ENCODE measurements at regions not wholly inside any gene's neighbourhood (a gene's known extent, or its start where the extent isn't known, plus 50 kb on each side); places are given as distances from the start of the nearest gene placed in this dataset.

- H3K4me3 ChIP-seq: no peak overlapping the region
- H3K9me2 ChIP-seq (replicated peaks; ENCODE audit: insufficient read depth): no peaks in the 10 kb centered on the region
- H3K9me3 ChIP-seq (ENCODE audit: low read depth): no peaks in the 10 kb centered on the region
- H3K27ac ChIP-seq: no peak overlapping the region
- H3K4me1 ChIP-seq (ENCODE audit: insufficient read depth): no peaks in the 10 kb centered on the region
- TF ChIP-seq EZH2phosphoT487 (IDR thresholded peaks at IDR 0.05; ENCODE audit: low read depth, severe bottlenecking, unreplicated experiment): no peak
- TF ChIP-seq CTCF (IDR thresholded peaks at IDR 0.05; ENCODE audit: poor library complexity): no peak
- TF ChIP-seq EZH2 (IDR thresholded peaks at IDR 0.05; ENCODE audit: borderline replicate concordance): no peak
- no peaks in the 10 kb centered on the region for H3K27me3 ChIP-seq
- no peak overlapping the region for H3K4me2 ChIP-seq
- no peaks in the 10 kb centered on the region for H3K36me3 ChIP-seq (replicated peaks; ENCODE audit: insufficient read depth, low read depth)
- no peak overlapping the region for H2AFZ ChIP-seq
- H3K79me2 ChIP-seq: no peaks in the 10 kb centered on the region
- no peaks in the 10 kb centered on the region for H4K20me1 ChIP-seq (ENCODE audit: insufficient read depth, poor library complexity, severe bottlenecking)
- DNase-seq (ENCODE audit: low spot score): no peak
Observed at GRCh38 chr4:116959045-116959444, 126.3 kb downstream of the TRAM1L1 start.

GRCh38 chr4:116953947-116954346 lies 131.4 kb downstream of the TRAM1L1 start:
- no peak for TF ChIP-seq EZH2phosphoT487 (IDR thresholded peaks at IDR 0.05; ENCODE audit: low read depth, severe bottlenecking, unreplicated experiment)
- TF ChIP-seq CTCF (IDR thresholded peaks at IDR 0.05; ENCODE audit: poor library complexity): no peak
- Histone ChIP-seq H3K36me3 (replicated peaks; ENCODE audit: insufficient read depth, low read depth) (no peaks in the 10 kb centered on the region), H3K27me3 (no peaks in the 10 kb centered on the region), H3K9me3 (ENCODE audit: low read depth) (no peaks in the 10 kb centered on the region), H3K27ac (no peak overlapping the region), H3K79me2 (no peaks in the 10 kb centered on the region), H3K9me2 (replicated peaks; ENCODE audit: insufficient read depth) (no peaks in the 10 kb centered on the region), H3K4me1 (ENCODE audit: insufficient read depth) (no peaks in the 10 kb centered on the region), H4K20me1 (ENCODE audit: insufficient read depth, poor library complexity, severe bottlenecking) (no peaks in the 10 kb centered on the region), H3K4me2 (no peak overlapping the region), H3K4me3 (no peak overlapping the region), H2AFZ (no peak overlapping the region)
- no peak for DNase-seq (ENCODE audit: low spot score)
- WGBS (ENCODE audit: low lambda C conversion rate, missing lambda C conversion rate): 79% methylated on average over 3 of the region's 3 CpGs

GRCh38 chr4:116952530-116953136 lies 132.7 kb downstream of the TRAM1L1 start:
- TF ChIP-seq CTCF (IDR thresholded peaks at IDR 0.05; ENCODE audit: poor library complexity): no peak
- TF ChIP-seq EZH2 (IDR thresholded peaks at IDR 0.05; ENCODE audit: borderline replicate concordance): no peak
- TF ChIP-seq EZH2phosphoT487 (IDR thresholded peaks at IDR 0.05; ENCODE audit: low read depth, severe bottlenecking, unreplicated experiment): no peak
- no peak for DNase-seq (ENCODE audit: low spot score)
- Histone ChIP-seq H3K27me3 (no peaks in the 10 kb centered on the region), H3K27ac (no peak overlapping the region), H2AFZ (no peak overlapping the region), H3K4me1 (ENCODE audit: insufficient read depth) (no peaks in the 10 kb centered on the region), H3K36me3 (replicated peaks; ENCODE audit: insufficient read depth, low read depth) (no peaks in the 10 kb centered on the region), H4K20me1 (ENCODE audit: insufficient read depth, poor library complexity, severe bottlenecking) (no peaks in the 10 kb centered on the region), H3K79me2 (no peaks in the 10 kb centered on the region), H3K9me2 (replicated peaks; ENCODE audit: insufficient read depth) (no peaks in the 10 kb centered on the region), H3K4me3 (no peak overlapping the region), H3K9me3 (ENCODE audit: low read depth) (no peaks in the 10 kb centered on the region), H3K4me2 (no peak overlapping the region)
- WGBS (ENCODE audit: low lambda C conversion rate, missing lambda C conversion rate): 68% methylated on average over 5 of the region's 5 CpGs

- no peaks in the 10 kb centered on the region for H3K36me3 ChIP-seq (replicated peaks; ENCODE audit: insufficient read depth, low read depth)
- H4K20me1 ChIP-seq (ENCODE audit: insufficient read depth, poor library complexity, severe bottlenecking): no peaks in the 10 kb centered on the region
- H3K4me3 ChIP-seq: no peak overlapping the region
- no peaks in the 10 kb centered on the region for H3K4me1 ChIP-seq (ENCODE audit: insufficient read depth)
- no peaks in the 10 kb centered on the region for H3K79me2 ChIP-seq
- no peak overlapping the region for H3K27ac ChIP-seq
- H2AFZ ChIP-seq: no peak overlapping the region
- H3K9me2 ChIP-seq (replicated peaks; ENCODE audit: insufficient read depth): no peaks in the 10 kb centered on the region
- TF ChIP-seq EZH2phosphoT487 (IDR thresholded peaks at IDR 0.05; ENCODE audit: low read depth, severe bottlenecking, unreplicated experiment) (no peak), CTCF (IDR thresholded peaks at IDR 0.05; ENCODE audit: poor library complexity) (no peak), EZH2 (IDR thresholded peaks at IDR 0.05; ENCODE audit: borderline replicate concordance) (no peak)
- H3K4me2 ChIP-seq: no peak overlapping the region
- H3K9me3 ChIP-seq (ENCODE audit: low read depth): no peaks in the 10 kb centered on the region
- no peaks in the 10 kb centered on the region for H3K27me3 ChIP-seq
- 86% methylated on average over 4 of the region's 4 CpGs for WGBS (ENCODE audit: low lambda C conversion rate, missing lambda C conversion rate)
- DNase-seq (ENCODE audit: low spot score): no peak
Observed at GRCh38 chr4:116949856-116950255, 135.5 kb downstream of the TRAM1L1 start.

Measured in hepatocyte (in vitro differentiated cells).